Adrenal gland (tissue), 5 donors: ENCODE measurements at regions not wholly inside any gene's neighbourhood (a gene's known extent, or its start where the extent isn't known, plus 50 kb on each side); places are given as distances from the start of the nearest gene placed in this dataset.

ENCODE experiments used
- CTCF ChIP-seq, 6 experiments: fragments of 450-650 bp in 4 of 6; fragments of 200-600 bp in 2 of 6; sonication (generic) in 1 of 6; IDR thresholded peaks; 1 replicate in 5 of 6; 2 replicates in 1 of 6; pipeline versions ENCODE4 v1.5.1 to v1.8.0; 2016 to 2021; ENCODE audit warnings: antibody characterized with exemption in 6 of 6, mild to moderate bottlenecking in 2 of 6, moderate library complexity in 1 of 6
- POLR2A ChIP-seq, 2 donors: fragments of 450-650 bp; IDR thresholded peaks; one replicate each; pipeline ENCODE4 v1.6.1; 2017; ENCODE audit warnings: antibody characterized with exemption in 2 of 2, mild to moderate bottlenecking in 2 of 2, moderate library complexity in 1 of 2
- donor health status: DM: no; HTN: no; CAD: no.

- TF ChIP-seq CTCF (IDR thresholded peaks at IDR 0.05) (no peak), POLR2A (IDR thresholded peaks at IDR 0.05) (no peak)
Measured at GRCh38 chr6:159525445-159526025, 167.5 kb downstream of the SOD2 start.
